ENCODE measurements at regions not wholly inside any gene's neighbourhood (a gene's known extent, or its start where the extent isn't known, plus 50 kb on each side); places are given as distances from the start of the nearest gene placed in this dataset.

DNA sequence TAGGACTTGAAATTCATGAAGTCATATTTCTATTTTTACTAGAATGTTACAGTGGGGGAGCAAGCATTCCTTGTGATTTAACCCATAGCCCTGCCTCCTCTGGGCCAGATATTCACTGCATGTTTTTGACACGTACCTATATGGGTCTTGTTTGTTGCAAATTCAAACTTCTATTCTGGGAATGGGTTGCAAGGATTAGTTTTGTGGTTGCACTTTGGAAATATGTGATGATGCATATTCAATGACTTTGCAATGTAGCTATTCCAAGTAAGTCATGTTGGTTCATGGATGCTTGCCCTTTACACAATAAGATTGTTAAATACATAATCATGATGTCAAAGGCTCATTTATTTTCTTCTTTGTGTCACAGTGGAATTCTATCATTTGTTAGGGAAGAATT is 440.8 kb downstream of the TDRD3 start:
- TF ChIP-seq, protein P1, sequence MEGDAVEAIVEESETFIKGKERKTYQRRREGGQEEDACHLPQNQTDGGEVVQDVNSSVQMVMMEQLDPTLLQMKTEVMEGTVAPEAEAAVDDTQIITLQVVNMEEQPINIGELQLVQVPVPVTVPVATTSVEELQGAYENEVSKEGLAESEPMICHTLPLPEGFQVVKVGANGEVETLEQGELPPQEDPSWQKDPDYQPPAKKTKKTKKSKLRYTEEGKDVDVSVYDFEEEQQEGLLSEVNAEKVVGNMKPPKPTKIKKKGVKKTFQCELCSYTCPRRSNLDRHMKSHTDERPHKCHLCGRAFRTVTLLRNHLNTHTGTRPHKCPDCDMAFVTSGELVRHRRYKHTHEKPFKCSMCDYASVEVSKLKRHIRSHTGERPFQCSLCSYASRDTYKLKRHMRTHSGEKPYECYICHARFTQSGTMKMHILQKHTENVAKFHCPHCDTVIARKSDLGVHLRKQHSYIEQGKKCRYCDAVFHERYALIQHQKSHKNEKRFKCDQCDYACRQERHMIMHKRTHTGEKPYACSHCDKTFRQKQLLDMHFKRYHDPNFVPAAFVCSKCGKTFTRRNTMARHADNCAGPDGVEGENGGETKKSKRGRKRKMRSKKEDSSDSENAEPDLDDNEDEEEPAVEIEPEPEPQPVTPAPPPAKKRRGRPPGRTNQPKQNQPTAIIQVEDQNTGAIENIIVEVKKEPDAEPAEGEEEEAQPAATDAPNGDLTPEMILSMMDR (IDR thresholded peaks at IDR 0.05), result no peak
- TF ChIP-seq POLR2A (IDR thresholded peaks at IDR 0.05), result no peak

All from body of pancreas (tissue), 4 donors.